Embryonic facial prominence (tissue), 1 donor: ENCODE measurements at regions not wholly inside any gene's neighbourhood (a gene's known extent, or its start where the extent isn't known, plus 50 kb on each side); places are given as distances from the start of the nearest gene placed in this dataset.
"Not testable (repeated sequence)": the region's sequence is repeated elsewhere in the genome, so short reads cannot be mapped to it uniquely, and the experiment has no call there.

Experiments
- DNase-seq: peaks from one replicate; pipeline ENCODE4 v3.0.0-alpha.2; 2016; ENCODE audit errors: extremely low spot score

DNA sequence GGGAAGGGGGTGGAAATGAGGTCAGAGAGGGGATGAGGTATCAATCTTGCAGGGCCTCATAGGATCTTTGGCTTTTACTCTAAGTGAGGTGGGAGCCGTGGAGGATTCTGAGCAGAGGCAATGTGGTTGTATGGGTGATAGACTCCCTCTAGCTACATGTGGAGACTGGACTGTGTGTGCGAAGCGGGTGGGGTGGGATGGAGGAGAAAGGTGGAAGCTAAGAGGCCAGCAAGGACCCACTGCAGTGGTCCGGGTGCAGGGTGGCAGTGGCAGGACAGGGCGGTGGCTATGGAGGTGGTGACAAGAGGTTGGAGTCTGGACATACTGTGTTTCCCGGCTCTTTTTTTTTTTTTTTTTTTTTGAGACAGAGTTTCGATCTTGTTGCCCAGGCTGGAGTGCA lies 62.4 kb upstream of the PTPN1 start:
- no peak for DNase-seq

DNA sequence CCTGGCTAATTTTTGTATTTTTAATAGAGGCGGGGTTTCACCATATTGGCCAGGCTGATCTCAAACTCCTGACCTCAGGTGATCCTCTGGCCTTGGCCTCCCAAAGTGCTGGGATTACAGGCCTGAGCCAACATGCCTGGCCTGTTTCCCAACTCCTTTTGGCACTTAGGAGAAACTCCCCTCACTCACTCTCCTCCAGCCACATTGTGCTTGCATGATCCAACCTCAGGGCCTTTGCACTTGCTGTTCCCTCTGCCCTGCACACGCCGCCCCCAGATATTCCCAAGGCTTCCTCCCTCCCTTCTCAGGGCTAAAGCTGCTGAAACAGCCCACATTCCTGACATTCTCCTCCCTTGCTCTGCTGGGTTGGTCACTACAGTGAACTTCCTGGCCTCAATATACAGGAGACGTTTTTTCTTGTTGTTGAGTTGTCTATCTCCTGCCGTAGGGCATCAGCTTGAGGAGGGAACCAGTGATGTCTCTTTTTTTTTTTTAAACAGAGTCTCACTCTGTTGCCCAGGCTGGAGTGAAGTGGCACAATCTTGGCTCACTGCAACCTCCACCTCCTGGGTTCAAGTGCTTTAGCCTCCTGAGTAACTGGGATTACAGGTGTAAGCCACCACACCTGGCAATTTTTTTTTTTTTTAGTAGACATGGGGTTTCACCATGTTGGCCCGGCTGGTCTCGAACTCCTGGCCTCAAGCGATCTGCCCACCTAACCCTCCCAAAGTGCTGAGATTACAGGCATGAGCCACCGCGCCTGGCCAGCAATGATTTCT lies 61.4 kb upstream of the PTPN1 start:
- not testable (repeated sequence) for DNase-seq

DNA sequence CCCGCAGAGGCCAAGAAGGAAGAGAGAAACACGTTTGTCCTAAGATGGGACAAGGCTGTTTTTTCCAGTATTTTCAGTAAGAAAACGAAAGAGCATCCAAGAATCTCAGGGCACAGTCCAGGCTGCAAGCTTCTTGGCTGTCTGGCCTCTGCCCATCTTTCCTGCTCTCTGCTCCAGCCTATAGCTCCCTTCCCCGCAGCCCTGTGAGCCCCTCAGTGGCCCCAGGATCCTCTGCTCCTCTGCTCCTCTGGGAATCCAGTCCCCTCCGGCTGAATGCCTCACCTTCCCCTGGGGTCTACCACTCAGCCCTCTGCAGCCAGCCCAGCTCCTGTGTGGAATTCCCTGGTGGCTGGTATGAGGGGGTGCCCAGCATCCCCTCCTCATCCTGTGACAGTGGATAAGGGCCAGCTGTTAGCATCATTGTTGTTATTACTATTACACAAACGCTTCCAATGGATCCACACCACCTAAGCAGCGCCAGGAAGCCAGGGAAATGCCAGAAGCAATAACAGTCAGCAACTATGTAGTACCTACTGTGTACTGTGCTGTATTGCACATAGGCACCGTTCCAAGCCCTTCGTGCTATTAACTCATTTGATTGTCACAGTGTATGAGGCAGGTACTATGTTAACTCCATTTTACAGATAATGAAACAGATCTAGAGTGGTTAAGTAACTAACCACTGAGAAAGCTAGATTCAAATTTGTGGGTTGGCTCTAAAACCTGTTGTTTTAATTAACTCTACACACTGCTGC lies 60.3 kb upstream of the PTPN1 start:
- no peak for DNase-seq

DNA sequence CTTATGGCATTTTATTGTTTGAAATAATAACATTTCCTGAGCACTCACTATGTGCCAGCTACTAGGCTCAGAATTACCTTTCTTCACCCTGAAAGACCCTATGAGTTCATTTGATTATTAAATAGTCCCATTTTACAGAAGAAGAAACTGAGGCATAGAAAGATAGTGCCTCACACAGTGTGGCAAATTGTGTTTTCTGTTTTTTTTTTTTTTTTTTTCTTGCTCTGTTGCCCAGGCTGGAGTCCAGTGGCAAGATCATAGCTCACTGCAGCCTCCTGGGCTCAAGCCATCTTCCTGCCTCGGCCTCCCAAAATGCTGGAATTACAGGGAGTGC lies 59.7 kb upstream of the PTPN1 start:
- no peak for DNase-seq

DNA sequence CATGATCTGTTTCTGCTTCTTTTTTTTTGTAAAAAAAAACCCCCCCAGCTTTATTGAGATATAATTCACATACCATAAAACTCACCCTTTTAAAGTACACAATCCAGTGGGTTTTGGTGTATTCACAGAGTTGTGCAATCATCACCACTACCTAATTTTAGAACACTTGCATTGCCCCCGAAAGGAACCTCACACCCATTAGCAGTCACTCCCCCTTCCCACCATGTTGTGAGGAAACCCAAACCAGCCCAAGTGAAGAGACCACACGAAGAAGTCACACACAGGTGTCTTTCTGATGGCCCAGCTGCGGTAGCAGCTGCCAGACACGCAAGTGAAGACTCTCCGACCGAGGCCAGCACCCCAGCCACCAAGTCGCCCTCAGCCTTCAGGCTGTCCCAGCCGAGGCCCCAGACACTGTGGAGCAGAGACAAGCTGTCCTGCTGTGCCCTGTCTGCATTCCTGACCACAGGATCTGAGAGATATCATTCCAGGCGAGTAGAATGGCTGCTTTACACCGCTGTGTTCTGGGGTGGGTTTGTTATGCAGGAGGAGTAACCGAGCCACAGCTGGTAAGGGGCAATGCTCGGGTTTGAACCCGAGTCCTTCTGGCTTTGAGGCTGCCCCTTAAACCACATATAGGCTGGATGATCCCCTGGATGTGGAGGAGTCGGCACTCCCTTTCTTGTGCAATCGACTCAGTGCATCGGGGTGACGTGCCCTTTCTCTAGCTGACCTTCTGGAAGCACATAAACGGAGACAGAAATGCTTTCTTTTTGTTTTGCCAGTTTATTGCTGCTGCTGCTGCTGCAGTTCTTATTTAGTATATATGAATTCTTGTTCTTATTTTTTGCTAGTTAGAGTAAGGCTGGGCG lies 59.1 kb upstream of the PTPN1 start:
- DNase-seq: no peak

DNA sequence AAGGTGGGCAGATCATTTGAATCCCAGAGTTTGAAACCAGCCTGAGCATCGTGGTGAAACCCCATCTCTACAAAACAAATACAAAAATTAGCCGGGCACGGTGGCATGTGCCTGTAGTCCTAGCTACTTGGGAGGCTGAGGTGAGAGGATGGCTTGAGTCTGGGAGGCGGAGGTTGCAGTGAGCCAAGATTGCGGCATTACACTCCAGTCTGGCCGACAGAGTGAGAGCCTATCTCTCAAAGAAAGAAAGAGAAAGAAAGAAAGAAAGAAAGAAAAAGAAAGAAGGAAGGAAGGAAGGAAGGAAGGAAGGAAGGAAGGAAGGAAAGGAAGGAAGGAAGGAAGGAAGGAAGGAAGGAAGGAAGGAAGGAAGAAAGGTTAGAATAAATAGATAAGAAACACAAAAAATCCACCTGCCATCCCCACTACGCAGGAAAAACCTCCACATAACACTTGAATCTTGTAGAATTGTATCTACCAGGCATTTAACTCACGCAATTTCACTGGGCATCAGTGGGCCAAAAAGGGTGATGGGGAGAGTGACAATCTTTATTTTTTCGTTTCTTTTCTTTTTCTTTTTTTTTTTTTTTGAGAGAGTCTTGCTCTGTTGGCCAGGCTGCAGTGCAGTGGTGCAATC lies 58.3 kb upstream of the PTPN1 start:
- not testable (repeated sequence) for DNase-seq

DNA sequence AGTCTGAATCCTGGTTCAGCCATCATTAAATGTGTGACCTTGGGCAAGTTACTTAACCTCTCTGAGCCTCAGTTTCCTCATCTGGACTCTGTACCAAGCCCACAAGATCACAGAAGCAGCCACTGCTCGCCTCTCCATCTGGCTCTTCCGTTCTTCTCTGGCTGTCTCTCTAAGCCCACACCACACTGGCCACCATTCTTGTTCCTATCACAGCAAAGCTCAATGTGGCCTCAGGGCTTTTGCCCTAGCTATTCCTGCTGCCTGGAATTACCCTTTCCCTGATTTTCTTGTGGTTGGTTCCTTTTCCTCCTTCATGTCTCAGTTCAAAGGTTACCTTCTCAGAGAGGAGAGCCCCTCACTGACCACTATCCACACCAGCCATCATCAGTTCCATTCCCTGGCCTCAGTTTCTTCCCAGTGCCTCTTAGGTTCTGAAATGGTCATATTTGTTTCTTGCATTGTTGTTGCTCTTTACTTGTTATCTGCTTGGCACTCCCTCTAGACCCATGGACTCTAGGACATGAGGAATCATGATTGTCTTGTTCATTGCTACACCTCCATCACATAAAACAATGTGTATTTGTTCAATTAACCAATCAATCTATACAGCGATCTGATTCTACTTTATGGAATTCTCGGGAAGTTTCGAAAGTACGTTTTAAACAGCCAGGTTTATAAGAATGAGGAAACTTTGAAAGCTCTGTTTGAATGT lies 56.5 kb upstream of the PTPN1 start:
- no peak for DNase-seq

DNA sequence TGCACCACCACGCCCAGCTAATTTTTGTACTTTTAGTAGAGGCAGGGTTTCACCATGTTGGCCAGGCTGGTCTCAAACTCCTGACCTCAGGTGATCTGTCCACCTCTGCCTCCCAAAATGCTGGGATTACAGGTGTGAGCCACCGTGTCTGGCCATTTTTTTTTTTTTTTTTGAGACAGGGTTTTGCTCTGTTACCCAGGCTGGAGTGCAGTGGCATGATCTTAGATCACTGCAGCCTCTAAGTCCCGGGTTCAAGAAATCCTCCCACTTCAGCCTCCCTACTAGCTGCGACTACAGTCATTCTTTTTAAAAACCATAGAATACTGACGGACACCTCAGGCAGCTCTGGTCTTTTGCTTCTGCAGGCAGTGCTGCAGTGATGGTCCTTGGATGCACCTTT lies 54.9 kb upstream of the PTPN1 start:
- DNase-seq: not testable (repeated sequence)

DNA sequence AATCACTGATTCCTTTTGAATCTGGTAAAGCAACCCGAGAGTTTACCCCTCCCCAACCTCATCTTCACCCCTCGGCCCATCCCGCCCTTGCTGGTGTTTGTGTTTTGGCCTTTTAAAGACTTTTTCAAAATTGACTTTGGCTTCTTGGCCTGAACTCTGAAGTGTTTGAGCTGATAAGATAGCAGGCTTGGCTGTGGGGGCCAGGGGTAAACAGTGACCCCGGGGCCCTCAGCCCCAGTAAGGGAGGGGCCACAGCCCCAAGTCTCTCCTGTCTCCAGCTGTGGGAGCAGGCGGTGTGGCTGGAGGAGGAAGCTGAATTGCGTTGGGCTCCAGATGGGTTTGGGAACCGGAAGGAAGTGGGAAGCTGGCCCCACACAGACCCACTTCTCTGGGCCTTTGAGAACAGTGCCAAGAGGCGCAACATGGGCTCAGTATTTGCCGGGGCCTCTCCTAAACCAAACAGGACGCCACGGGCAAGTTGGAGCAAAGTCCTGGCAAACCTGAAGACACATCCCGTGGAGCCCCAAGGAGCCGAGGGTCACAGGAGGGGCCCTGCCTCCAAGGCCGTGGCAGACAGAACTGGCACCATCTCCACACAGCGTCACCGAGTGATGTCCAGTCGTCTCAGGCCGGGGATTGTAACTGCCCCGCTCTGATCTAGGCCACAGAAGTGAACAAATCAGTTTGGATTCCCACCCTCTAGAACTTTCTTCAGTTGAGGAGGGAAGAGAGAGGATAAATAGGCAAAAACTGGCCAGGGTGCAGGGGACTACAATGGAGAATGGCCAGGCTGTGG lies 54.3 kb upstream of the PTPN1 start:
- DNase-seq: no peak

DNA sequence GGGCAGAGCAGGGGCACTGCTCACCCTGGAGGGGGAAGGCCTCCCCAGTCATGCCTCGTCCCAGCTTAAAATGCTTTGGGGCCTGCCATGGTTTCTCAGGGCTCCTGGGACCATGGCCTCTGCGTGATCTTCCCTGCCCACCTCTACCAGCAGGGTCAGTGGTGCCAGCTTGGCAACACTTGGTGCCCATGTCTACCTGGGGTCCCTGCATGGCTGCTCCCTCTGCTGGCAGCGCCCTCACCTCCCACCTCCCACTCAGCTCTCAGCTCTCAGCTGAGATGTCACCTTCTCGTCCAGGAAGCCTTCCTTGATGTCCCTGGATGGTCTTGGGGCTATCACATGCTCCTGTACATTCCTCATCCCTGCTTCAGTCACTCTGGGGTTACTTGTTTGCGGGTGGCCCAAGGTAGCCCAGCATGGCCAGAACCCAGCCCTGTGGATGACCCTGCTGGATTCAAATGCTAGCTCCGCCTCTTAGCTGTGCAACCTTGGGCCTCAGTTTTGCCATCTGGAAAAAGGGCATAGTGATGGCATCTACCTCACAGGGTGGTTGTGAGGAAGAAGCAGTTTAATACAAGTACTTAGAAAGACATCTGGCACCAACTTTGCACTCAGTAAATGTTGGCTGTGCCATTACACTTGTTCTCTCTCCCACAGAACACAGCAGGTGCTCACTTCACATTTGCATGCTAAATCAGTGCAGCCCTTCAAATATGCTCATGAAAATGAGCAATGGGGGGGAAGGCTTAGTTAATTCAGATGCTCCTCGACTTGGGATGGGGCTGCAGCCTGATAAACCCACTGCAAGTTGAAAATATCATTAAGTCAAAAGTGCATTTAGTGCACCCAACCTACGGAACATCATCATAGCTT lies 53.5 kb upstream of the PTPN1 start:
- no peak for DNase-seq

DNA sequence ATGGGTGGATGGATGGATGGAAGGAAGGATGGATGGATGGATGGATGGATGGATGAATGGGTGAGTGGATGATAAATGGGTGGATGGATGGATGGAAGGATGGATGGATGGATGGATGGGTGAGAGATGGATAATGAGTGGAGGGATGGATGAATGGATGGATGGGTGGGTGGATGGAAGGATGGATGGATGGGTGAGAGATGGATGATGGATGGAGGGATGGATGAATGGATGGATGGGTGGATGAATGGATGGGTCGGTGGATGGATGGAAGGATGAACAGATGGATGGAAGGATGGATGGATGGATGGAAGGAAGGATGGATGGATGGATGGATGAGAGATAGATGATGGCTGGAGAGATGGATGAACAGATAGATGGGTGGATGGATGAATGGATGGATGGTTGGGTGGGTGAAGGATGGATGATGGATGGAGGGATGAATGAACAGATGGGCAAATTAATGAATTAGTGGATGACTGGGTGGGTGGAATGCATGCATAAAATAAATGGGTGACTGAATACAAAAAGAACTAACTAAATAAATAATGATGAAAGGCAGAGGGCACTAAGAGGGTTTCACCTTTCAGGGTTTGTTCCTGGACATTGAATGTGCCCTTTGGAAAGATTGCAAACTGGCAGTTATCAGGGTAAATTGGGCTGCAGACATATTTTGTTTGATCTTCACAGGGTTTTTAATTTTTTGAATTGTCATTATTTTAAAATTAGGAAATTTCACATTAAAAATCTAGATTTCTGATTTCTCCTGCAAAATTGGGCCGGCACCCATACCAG lies 50.9 kb upstream of the PTPN1 start:
- DNase-seq: no peak

DNA sequence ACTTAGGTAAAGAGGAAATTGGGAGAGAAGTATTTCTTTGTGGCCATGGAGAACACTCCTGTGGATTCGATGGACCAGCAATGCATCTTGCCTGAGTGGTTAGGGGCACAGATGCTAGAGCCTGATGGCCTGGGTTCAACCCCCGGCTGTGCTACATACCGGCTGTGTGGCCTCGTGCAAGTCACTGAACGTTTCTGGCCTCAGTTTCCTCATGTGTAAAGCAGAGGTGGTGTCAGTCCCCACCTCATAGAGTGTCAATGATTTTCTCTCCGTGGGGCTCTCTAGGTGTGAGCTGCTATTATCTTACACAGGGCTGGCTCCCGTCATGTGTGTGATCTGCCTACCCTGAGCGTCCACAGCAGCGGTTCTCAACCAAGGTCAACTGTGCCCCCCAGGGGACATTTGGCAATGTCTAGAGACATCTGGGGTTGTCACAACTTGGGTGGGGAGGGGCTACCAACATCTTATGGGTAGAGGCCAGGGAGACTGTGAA lies 50.0 kb upstream of the PTPN1 start:
- no peak for DNase-seq
